ENCODE measurements at regions not wholly inside any gene's neighbourhood (a gene's known extent, or its start where the extent isn't known, plus 50 kb on each side); places are given as distances from the start of the nearest gene placed in this dataset.

GRCh38 chr20:50251383-50251748 is 60.7 kb downstream of the CEBPB start:
- TF ChIP-seq, protein P1, sequence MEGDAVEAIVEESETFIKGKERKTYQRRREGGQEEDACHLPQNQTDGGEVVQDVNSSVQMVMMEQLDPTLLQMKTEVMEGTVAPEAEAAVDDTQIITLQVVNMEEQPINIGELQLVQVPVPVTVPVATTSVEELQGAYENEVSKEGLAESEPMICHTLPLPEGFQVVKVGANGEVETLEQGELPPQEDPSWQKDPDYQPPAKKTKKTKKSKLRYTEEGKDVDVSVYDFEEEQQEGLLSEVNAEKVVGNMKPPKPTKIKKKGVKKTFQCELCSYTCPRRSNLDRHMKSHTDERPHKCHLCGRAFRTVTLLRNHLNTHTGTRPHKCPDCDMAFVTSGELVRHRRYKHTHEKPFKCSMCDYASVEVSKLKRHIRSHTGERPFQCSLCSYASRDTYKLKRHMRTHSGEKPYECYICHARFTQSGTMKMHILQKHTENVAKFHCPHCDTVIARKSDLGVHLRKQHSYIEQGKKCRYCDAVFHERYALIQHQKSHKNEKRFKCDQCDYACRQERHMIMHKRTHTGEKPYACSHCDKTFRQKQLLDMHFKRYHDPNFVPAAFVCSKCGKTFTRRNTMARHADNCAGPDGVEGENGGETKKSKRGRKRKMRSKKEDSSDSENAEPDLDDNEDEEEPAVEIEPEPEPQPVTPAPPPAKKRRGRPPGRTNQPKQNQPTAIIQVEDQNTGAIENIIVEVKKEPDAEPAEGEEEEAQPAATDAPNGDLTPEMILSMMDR (IDR thresholded peaks at IDR 0.05; ENCODE audit: control insufficient read depth, extremely low read depth, insufficient read depth): no peak
- no peak for DNase-seq (ENCODE audit: low read depth)

GRCh38 chr20:50251992-50252511 is 61.4 kb downstream of the CEBPB start:
- DNase-seq (ENCODE audit: low read depth): no peak
- TF ChIP-seq, protein P1 (IDR thresholded peaks at IDR 0.05; ENCODE audit: control insufficient read depth, extremely low read depth, insufficient read depth): no peak
- H3K4me3 ChIP-seq (ENCODE audit: low read depth, low read length): no peak overlapping the region

More at GRCh38 chr20:50251383-50251748, 60.7 kb downstream of the CEBPB start:
- no peak overlapping the region for H3K4me3 ChIP-seq (ENCODE audit: low read depth, low read length)

- TF ChIP-seq, protein P1 (IDR thresholded peaks at IDR 0.05; ENCODE audit: control insufficient read depth, extremely low read depth, insufficient read depth): no peak
- no peak for DNase-seq (ENCODE audit: low read depth)
- no peak overlapping the region for H3K4me3 ChIP-seq (ENCODE audit: low read depth, low read length)
Observed at GRCh38 chr20:50252701-50253100, 62.1 kb downstream of the CEBPB start.

DNA sequence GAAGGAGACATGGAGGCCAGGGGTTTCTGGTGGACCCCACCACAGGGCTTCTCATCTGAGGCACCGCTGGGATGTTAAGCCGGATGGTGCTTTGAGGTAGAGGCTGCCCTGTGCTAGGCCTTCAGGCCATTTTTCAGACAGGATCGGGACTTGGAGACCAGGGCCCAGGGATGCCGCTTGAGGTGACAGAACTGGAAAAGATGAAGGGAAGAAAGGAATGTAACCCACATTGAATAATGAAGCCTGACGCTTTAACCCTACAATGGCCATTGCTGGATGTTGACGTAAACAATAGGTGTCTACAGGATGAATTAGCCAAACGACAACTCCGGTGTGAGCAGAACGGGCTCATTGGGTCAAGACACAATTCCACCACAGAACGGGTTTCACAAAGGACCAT is 62.5 kb downstream of the CEBPB start:
- TF ChIP-seq, protein P1 (IDR thresholded peaks at IDR 0.05; ENCODE audit: control insufficient read depth, extremely low read depth, insufficient read depth): no peak
- H3K4me3 ChIP-seq (ENCODE audit: low read depth, low read length): no peak overlapping the region
- no peak for DNase-seq (ENCODE audit: low read depth)

GRCh38 chr20:50254466-50255079 is 63.9 kb downstream of the CEBPB start:
- no peak for DNase-seq (ENCODE audit: low read depth)
- H3K4me3 ChIP-seq (ENCODE audit: low read depth, low read length): no peak overlapping the region
- TF ChIP-seq, protein P1 (IDR thresholded peaks at IDR 0.05; ENCODE audit: control insufficient read depth, extremely low read depth, insufficient read depth): no peak

DNA sequence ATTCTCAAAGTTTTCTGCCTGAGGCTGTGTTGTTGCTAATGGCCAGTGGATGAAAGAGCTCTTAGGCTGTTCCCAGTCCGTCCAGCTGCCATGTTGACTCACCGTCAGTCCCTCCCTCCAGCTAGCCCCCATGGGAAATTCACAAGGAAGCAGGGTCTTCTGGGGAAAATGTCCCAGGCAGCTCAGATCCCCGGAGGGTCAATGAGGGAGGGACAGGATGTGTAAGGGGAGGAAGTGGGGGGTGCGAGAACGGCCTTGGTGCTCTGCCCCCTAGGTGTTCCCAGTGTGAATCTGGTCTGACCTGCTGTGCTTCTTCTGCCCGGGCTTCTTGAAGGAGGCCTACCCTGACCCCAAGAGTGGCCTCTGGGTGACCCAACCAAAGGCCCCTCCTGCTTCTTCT is 65.9 kb downstream of the CEBPB start:
- TF ChIP-seq, protein P1 (IDR thresholded peaks at IDR 0.05; ENCODE audit: control insufficient read depth, extremely low read depth, insufficient read depth): no peak
- H3K4me3 ChIP-seq (ENCODE audit: low read depth, low read length): no peak overlapping the region
- DNase-seq (ENCODE audit: low read depth): no peak

DNA sequence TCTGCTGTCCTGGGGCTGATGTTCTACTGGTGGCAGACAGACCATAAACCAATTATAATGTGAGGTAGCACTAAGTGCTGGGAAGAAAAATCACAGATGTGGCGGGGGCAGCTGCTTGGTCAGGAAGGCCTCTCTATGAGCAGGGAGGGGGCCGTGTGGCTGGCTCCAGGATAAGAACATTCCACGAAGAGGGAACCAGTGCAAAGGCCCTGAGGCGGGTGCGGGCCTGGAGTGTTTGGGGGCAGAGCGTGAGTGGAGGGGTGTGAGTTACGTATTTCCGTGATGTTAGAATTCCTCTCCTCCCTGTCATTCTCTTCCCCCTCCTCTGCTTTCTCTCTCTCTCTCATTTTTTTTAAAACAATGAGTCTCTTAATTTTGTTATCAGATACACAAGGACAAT is 67.2 kb downstream of the CEBPB start:
- TF ChIP-seq, protein P1 (IDR thresholded peaks at IDR 0.05; ENCODE audit: control insufficient read depth, extremely low read depth, insufficient read depth): no peak
- no peak overlapping the region for H3K4me3 ChIP-seq (ENCODE audit: low read depth, low read length)
- DNase-seq (ENCODE audit: low read depth): no peak

Measured in LNCaP clone FGC (cell line).